Inflammatory macrophage (primary cell): ENCODE measurements at regions not wholly inside any gene's neighbourhood (a gene's known extent, or its start where the extent isn't known, plus 50 kb on each side); places are given as distances from the start of the nearest gene placed in this dataset.

Experiments used
- DNase-seq, 2 donors: peaks; one replicate each; pipeline ENCODE4 v3.0.0-alpha.2; 2020 to 2022

- DNase-seq: no peak
Observed at GRCh38 chr5:11955331-11955730, 51.1 kb upstream of the CTNND2 start.
